ENCODE measurements at regions not wholly inside any gene's neighbourhood (a gene's known extent, or its start where the extent isn't known, plus 50 kb on each side); places are given as distances from the start of the nearest gene placed in this dataset.

- no peak overlapping the region for H4K8ac ChIP-seq (ENCODE audit: low read depth, low read length)
- H3K4me2 ChIP-seq (ENCODE audit: low read length): no peak overlapping the region
- no peak overlapping the region for H3K23ac ChIP-seq (ENCODE audit: low read length)
- DNase-seq: no peak
- WGBS (ENCODE audit: extremely low coverage, insufficient coverage, low lambda C conversion rate): no CpG with 5 or more reads among the region's 2 CpGs
- no peak overlapping the region for H2BK15ac ChIP-seq (replicated peaks; ENCODE audit: low read depth)
- H3K4me3 ChIP-seq (ENCODE audit: low read length): no peak overlapping the region
- no peak overlapping the region for H3K27ac ChIP-seq (ENCODE audit: low read depth, low read length)
- H3K79me2 ChIP-seq (ENCODE audit: control insufficient read depth, insufficient read depth, low read length): no peaks in the 10 kb centered on the region
- no peaks in the 10 kb centered on the region for H3K36me3 ChIP-seq (ENCODE audit: control insufficient read depth, insufficient read depth, low read length)
- no peak overlapping the region for H3K4ac ChIP-seq (ENCODE audit: low read depth, low read length)
- no peak overlapping the region for H3K18ac ChIP-seq (ENCODE audit: low read length)
- no peaks in the 10 kb centered on the region for H3K4me1 ChIP-seq (ENCODE audit: control insufficient read depth, low read depth, low read length)
- H3K9ac ChIP-seq (ENCODE audit: low read length): no peak overlapping the region
- no peak overlapping the region for H2BK120ac ChIP-seq (ENCODE audit: low read depth, low read length)
- no peak overlapping the region for H4K5ac ChIP-seq (ENCODE audit: low read length)
- no peak overlapping the region for H2BK5ac ChIP-seq (ENCODE audit: low read length)
- no peak overlapping the region for H2AK5ac ChIP-seq (ENCODE audit: low read length)
- no peak overlapping the region for H3K56ac ChIP-seq (ENCODE audit: low read length)
- no peaks in the 10 kb centered on the region for H3K27me3 ChIP-seq (ENCODE audit: insufficient read depth, low read length, poor library complexity)
- H3K79me1 ChIP-seq (ENCODE audit: low read length): no peaks in the 10 kb centered on the region
Observed at GRCh38 chr7:23907012-23907411, 197.0 kb downstream of the STK31 start.

- WGBS (ENCODE audit: extremely low coverage, insufficient coverage, low lambda C conversion rate): no CpG with 5 or more reads among the region's 1 CpG
- Histone ChIP-seq H4K5ac (ENCODE audit: low read length) (no peak overlapping the region), H2BK120ac (ENCODE audit: low read depth, low read length) (no peak overlapping the region), H3K9ac (ENCODE audit: low read length) (no peak overlapping the region), H3K79me2 (ENCODE audit: control insufficient read depth, insufficient read depth, low read length) (no peaks in the 10 kb centered on the region), H3K36me3 (ENCODE audit: control insufficient read depth, insufficient read depth, low read length) (no peaks in the 10 kb centered on the region), H4K8ac (ENCODE audit: low read depth, low read length) (no peak overlapping the region), H3K27ac (ENCODE audit: low read depth, low read length) (no peak overlapping the region), H3K4ac (ENCODE audit: low read depth, low read length) (no peak overlapping the region), H3K4me2 (ENCODE audit: low read length) (no peak overlapping the region), H3K79me1 (ENCODE audit: low read length) (no peaks in the 10 kb centered on the region), H3K56ac (ENCODE audit: low read length) (no peak overlapping the region), H2BK15ac (replicated peaks; ENCODE audit: low read depth) (no peak overlapping the region), H3K23ac (ENCODE audit: low read length) (no peak overlapping the region), H2AK5ac (ENCODE audit: low read length) (no peak overlapping the region), H2BK5ac (ENCODE audit: low read length) (no peak overlapping the region), H3K18ac (ENCODE audit: low read length) (no peak overlapping the region), H3K27me3 (ENCODE audit: insufficient read depth, low read length, poor library complexity) (no peaks in the 10 kb centered on the region), H3K4me3 (ENCODE audit: low read length) (no peak overlapping the region), H3K4me1 (ENCODE audit: control insufficient read depth, low read depth, low read length) (no peaks in the 10 kb centered on the region)
- no peak for DNase-seq
Observed at GRCh38 chr7:23909426-23909825, 199.4 kb downstream of the STK31 start.

GRCh38 chr7:23912065-23912464 lies 202.0 kb downstream of the STK31 start:
- WGBS (ENCODE audit: extremely low coverage, insufficient coverage, low lambda C conversion rate): no CpG with 5 or more reads among the region's 2 CpGs
- no peaks in the 10 kb centered on the region for H3K4me1 ChIP-seq (ENCODE audit: control insufficient read depth, low read depth, low read length)
- no peaks in the 10 kb centered on the region for H3K79me1 ChIP-seq (ENCODE audit: low read length)
- H3K4me2 ChIP-seq (ENCODE audit: low read length): no peak overlapping the region
- H3K27me3 ChIP-seq (ENCODE audit: insufficient read depth, low read length, poor library complexity): no peaks in the 10 kb centered on the region
- H2BK120ac ChIP-seq (ENCODE audit: low read depth, low read length): no peak overlapping the region
- H3K27ac ChIP-seq (ENCODE audit: low read depth, low read length): no peak overlapping the region
- DNase-seq: no peak
- H2BK5ac ChIP-seq (ENCODE audit: low read length): no peak overlapping the region
- no peak overlapping the region for H3K4me3 ChIP-seq (ENCODE audit: low read length)
- H3K4ac ChIP-seq (ENCODE audit: low read depth, low read length): no peak overlapping the region
- no peak overlapping the region for H3K56ac ChIP-seq (ENCODE audit: low read length)
- no peak overlapping the region for H4K8ac ChIP-seq (ENCODE audit: low read depth, low read length)
- H3K23ac ChIP-seq (ENCODE audit: low read length): no peak overlapping the region
- H2AK5ac ChIP-seq (ENCODE audit: low read length): no peak overlapping the region
- no peaks in the 10 kb centered on the region for H3K36me3 ChIP-seq (ENCODE audit: control insufficient read depth, insufficient read depth, low read length)
- H4K5ac ChIP-seq (ENCODE audit: low read length): no peak overlapping the region
- no peak overlapping the region for H2BK15ac ChIP-seq (replicated peaks; ENCODE audit: low read depth)
- H3K9ac ChIP-seq (ENCODE audit: low read length): no peak overlapping the region
- no peaks in the 10 kb centered on the region for H3K79me2 ChIP-seq (ENCODE audit: control insufficient read depth, insufficient read depth, low read length)
- H3K18ac ChIP-seq (ENCODE audit: low read length): no peak overlapping the region

GRCh38 chr7:23913016-23913415 lies 203.0 kb downstream of the STK31 start:
- no peaks in the 10 kb centered on the region for H3K4me1 ChIP-seq (ENCODE audit: control insufficient read depth, low read depth, low read length)
- DNase-seq: no peak
- H4K5ac ChIP-seq (ENCODE audit: low read length): no peak overlapping the region
- H4K8ac ChIP-seq (ENCODE audit: low read depth, low read length): no peak overlapping the region
- H3K27ac ChIP-seq (ENCODE audit: low read depth, low read length): no peak overlapping the region
- H3K4ac ChIP-seq (ENCODE audit: low read depth, low read length): no peak overlapping the region
- no peak overlapping the region for H2BK15ac ChIP-seq (replicated peaks; ENCODE audit: low read depth)
- WGBS (ENCODE audit: extremely low coverage, insufficient coverage, low lambda C conversion rate): no CpG with 5 or more reads among the region's 2 CpGs
- H2AK5ac ChIP-seq (ENCODE audit: low read length): no peak overlapping the region
- no peaks in the 10 kb centered on the region for H3K27me3 ChIP-seq (ENCODE audit: insufficient read depth, low read length, poor library complexity)
- no peak overlapping the region for H3K9ac ChIP-seq (ENCODE audit: low read length)
- H3K79me1 ChIP-seq (ENCODE audit: low read length): no peaks in the 10 kb centered on the region
- H2BK120ac ChIP-seq (ENCODE audit: low read depth, low read length): no peak overlapping the region
- no peak overlapping the region for H3K56ac ChIP-seq (ENCODE audit: low read length)
- H3K4me3 ChIP-seq (ENCODE audit: low read length): no peak overlapping the region
- H3K36me3 ChIP-seq (ENCODE audit: control insufficient read depth, insufficient read depth, low read length): no peaks in the 10 kb centered on the region
- H3K4me2 ChIP-seq (ENCODE audit: low read length): no peak overlapping the region
- no peak overlapping the region for H2BK5ac ChIP-seq (ENCODE audit: low read length)
- no peak overlapping the region for H3K23ac ChIP-seq (ENCODE audit: low read length)
- H3K79me2 ChIP-seq (ENCODE audit: control insufficient read depth, insufficient read depth, low read length): no peaks in the 10 kb centered on the region
- H3K18ac ChIP-seq (ENCODE audit: low read length): no peak overlapping the region

GRCh38 chr7:23915236-23915635 lies 205.2 kb downstream of the STK31 start:
- no peak overlapping the region for H4K5ac ChIP-seq (ENCODE audit: low read length)
- H2AK5ac ChIP-seq (ENCODE audit: low read length): no peak overlapping the region

GRCh38 chr7:23918286-23918685 lies 208.3 kb downstream of the STK31 start:
- Histone ChIP-seq H2BK15ac (replicated peaks; ENCODE audit: low read depth) (no peak overlapping the region), H3K79me2 (ENCODE audit: control insufficient read depth, insufficient read depth, low read length) (no peaks in the 10 kb centered on the region), H2BK5ac (ENCODE audit: low read length) (no peak overlapping the region), H4K5ac (ENCODE audit: low read length) (no peak overlapping the region), H3K4me3 (ENCODE audit: low read length) (no peak overlapping the region), H2BK120ac (ENCODE audit: low read depth, low read length) (no peak overlapping the region), H4K8ac (ENCODE audit: low read depth, low read length) (no peak overlapping the region), H3K23ac (ENCODE audit: low read length) (no peak overlapping the region), H3K4me1 (ENCODE audit: control insufficient read depth, low read depth, low read length) (no peaks in the 10 kb centered on the region), H3K27ac (ENCODE audit: low read depth, low read length) (no peak overlapping the region), H3K9ac (ENCODE audit: low read length) (no peak overlapping the region), H3K27me3 (ENCODE audit: insufficient read depth, low read length, poor library complexity) (no peaks in the 10 kb centered on the region), H3K4me2 (ENCODE audit: low read length) (no peak overlapping the region), H3K18ac (ENCODE audit: low read length) (no peak overlapping the region), H2AK5ac (ENCODE audit: low read length) (no peak overlapping the region), H3K79me1 (ENCODE audit: low read length) (no peaks in the 10 kb centered on the region), H3K4ac (ENCODE audit: low read depth, low read length) (no peak overlapping the region), H3K36me3 (ENCODE audit: control insufficient read depth, insufficient read depth, low read length) (no peaks in the 10 kb centered on the region), H3K56ac (ENCODE audit: low read length) (no peak overlapping the region)
- no peak for DNase-seq

More at GRCh38 chr7:23915236-23915635, 205.2 kb downstream of the STK31 start:
- Histone ChIP-seq H3K4me1 (ENCODE audit: control insufficient read depth, low read depth, low read length) (no peaks in the 10 kb centered on the region), H3K79me1 (ENCODE audit: low read length) (no peaks in the 10 kb centered on the region), H3K4me2 (ENCODE audit: low read length) (no peak overlapping the region), H3K23ac (ENCODE audit: low read length) (no peak overlapping the region), H3K4ac (ENCODE audit: low read depth, low read length) (no peak overlapping the region), H3K27me3 (ENCODE audit: insufficient read depth, low read length, poor library complexity) (no peaks in the 10 kb centered on the region), H2BK5ac (ENCODE audit: low read length) (no peak overlapping the region), H3K4me3 (ENCODE audit: low read length) (no peak overlapping the region), H3K18ac (ENCODE audit: low read length) (no peak overlapping the region), H3K9ac (ENCODE audit: low read length) (no peak overlapping the region), H3K56ac (ENCODE audit: low read length) (no peak overlapping the region), H3K79me2 (ENCODE audit: control insufficient read depth, insufficient read depth, low read length) (no peaks in the 10 kb centered on the region), H2BK15ac (replicated peaks; ENCODE audit: low read depth) (no peak overlapping the region), H3K27ac (ENCODE audit: low read depth, low read length) (no peak overlapping the region), H2BK120ac (ENCODE audit: low read depth, low read length) (no peak overlapping the region), H3K36me3 (ENCODE audit: control insufficient read depth, insufficient read depth, low read length) (no peaks in the 10 kb centered on the region), H4K8ac (ENCODE audit: low read depth, low read length) (no peak overlapping the region)
- no CpG with 5 or more reads among the region's 5 CpGs for WGBS (ENCODE audit: extremely low coverage, insufficient coverage, low lambda C conversion rate)
- DNase-seq: no peak
